ENCODE measurements at regions not wholly inside any gene's neighbourhood (a gene's known extent, or its start where the extent isn't known, plus 50 kb on each side); places are given as distances from the start of the nearest gene placed in this dataset.

GRCh38 chr20:43388268-43389002, 69.3 kb upstream of the SRSF6 start:
- TF ChIP-seq NFE2L2 (IDR thresholded peaks at IDR 0.05; ENCODE audit: low read length) (no peak), MYNN (CRISPR knock-in tag; IDR thresholded peaks at IDR 0.05; ENCODE audit: low read depth) (no peak), NCOR1 (IDR thresholded peaks at IDR 0.05; ENCODE audit: borderline replicate concordance, low read length) (no peak), STAT6 (CRISPR knock-in tag; IDR thresholded peaks at IDR 0.05; ENCODE audit: borderline replicate concordance) (no peak), ZMYM3 (CRISPR knock-in tag; IDR thresholded peaks at IDR 0.05) (no peak), MTA3 (CRISPR knock-in tag; IDR thresholded peaks at IDR 0.05) (no peak), CEBPB (IDR thresholded peaks at IDR 0.05; ENCODE audit: borderline replicate concordance, low read depth, low read length) (no peak), U2AF2 (IDR thresholded peaks at IDR 0.05; ENCODE audit: low read depth, low read length) (no peak), SNAPC4 (CRISPR knock-in tag; IDR thresholded peaks at IDR 0.05) (no peak), CBX1 (IDR thresholded peaks at IDR 0.05; ENCODE audit: low read depth) (no peak), CHD2 (IDR thresholded peaks at IDR 0.05; ENCODE audit: low read depth, low read length) (no peak), ZNF207 (IDR thresholded peaks at IDR 0.05; ENCODE audit: borderline replicate concordance) (no peak), ZNF512 (CRISPR knock-in tag; IDR thresholded peaks at IDR 0.05) (no peak)

Data from HepG2 (cell line).